HepG2 (cell line): ENCODE measurements at regions not wholly inside any gene's neighbourhood (a gene's known extent, or its start where the extent isn't known, plus 50 kb on each side); places are given as distances from the start of the nearest gene placed in this dataset.

ENCODE experiments used
- GATAD2A ChIP-seq: IDR thresholded peaks from 2 replicates; pipeline ENCODE4 v1.6.1; 2016
- GTF2F1 ChIP-seq: fragments of 150-350 bp; IDR thresholded peaks from 2 replicates; pipeline ENCODE4 v1.6.1; 2014; ENCODE audit warnings: low read length
- KDM1A ChIP-seq: IDR thresholded peaks from 2 replicates; pipeline ENCODE4 v1.6.1; 2016; ENCODE audit warnings: missing compliant biosample characterization
- NFAT5 ChIP-seq: sonication (generic); formaldehyde crosslinking; IDR thresholded peaks from 2 replicates; pipeline ENCODE4 v1.4.0; 2020; ENCODE audit warnings: missing genetic modification reagents
- NFYB ChIP-seq: sonication (generic); formaldehyde crosslinking; IDR thresholded peaks from 2 replicates; pipeline ENCODE4 v1.4.0; 2020; ENCODE audit warnings: missing genetic modification reagents
- ONECUT2 ChIP-seq: sonication (generic); formaldehyde crosslinking; IDR thresholded peaks from 2 replicates; pipeline ENCODE4 v1.4.0; 2020; ENCODE audit warnings: missing genetic modification reagents
- PHB2 ChIP-seq: fragments of 450-650 bp; IDR thresholded peaks from 2 replicates; pipeline ENCODE4 v1.6.1; 2018; ENCODE audit not compliant: partially characterized antibody
- POLR2G ChIP-seq: fragments of 200-400 bp; formaldehyde crosslinking; IDR thresholded peaks from 2 replicates; pipeline ENCODE4 v1.6.1; 2018; ENCODE audit warnings: mild to moderate bottlenecking, low read depth, low read length, moderate library complexity
- REXO4 ChIP-seq: sonication (generic); formaldehyde crosslinking; IDR thresholded peaks from 2 replicates; pipeline ENCODE4 v1.8.0; 2022; ENCODE audit warnings: missing genetic modification reagents, mild to moderate bottlenecking, borderline replicate concordance
- SETDB1 ChIP-seq: sonication (generic); formaldehyde crosslinking; IDR thresholded peaks from 2 replicates; pipeline ENCODE4 v1.5.1; 2020; ENCODE audit warnings: missing genetic modification reagents, mild to moderate bottlenecking, borderline replicate concordance
- TEAD2 ChIP-seq: sonication (generic); formaldehyde crosslinking; IDR thresholded peaks from 2 replicates; pipeline ENCODE4 v1.9.0; 2021; ENCODE audit warnings: missing genetic modification reagents
- TRIM24 ChIP-seq: sonication (generic); formaldehyde crosslinking; IDR thresholded peaks from 2 replicates; pipeline ENCODE4 v1.8.0; 2022; ENCODE audit warnings: mild to moderate bottlenecking, missing genetic modification reagents
- ZNF280B ChIP-seq: sonication (generic); formaldehyde crosslinking; IDR thresholded peaks from 2 replicates; pipeline ENCODE4 v1.5.0; 2020; ENCODE audit warnings: missing genetic modification reagents, mild to moderate bottlenecking, borderline replicate concordance
- ZNF33A ChIP-seq: sonication (generic); formaldehyde crosslinking; IDR thresholded peaks from 2 replicates; pipeline ENCODE4 v1.5.1; 2020; ENCODE audit warnings: missing genetic modification reagents, mild to moderate bottlenecking, moderate library complexity, borderline replicate concordance
- ZNF432 ChIP-seq: sonication (generic); formaldehyde crosslinking; IDR thresholded peaks from 2 replicates; pipeline ENCODE4 v1.5.0; 2020; ENCODE audit warnings: missing genetic modification reagents, mild to moderate bottlenecking, borderline replicate concordance
- ZSCAN29 ChIP-seq: sonication (generic); formaldehyde crosslinking; conservative IDR thresholded peaks from 2 replicates; pipeline ENCODE4 v1.4.0; 2020; ENCODE audit warnings: mild to moderate bottlenecking, missing genetic modification reagents
- TF ChIP-seq, protein P1 (sequence below): fragments of 450-650 bp; IDR thresholded peaks from 2 replicates; pipeline ENCODE4 v1.6.1; 2017; ENCODE audit warnings: mild to moderate bottlenecking
- TF ChIP-seq, protein P2 (sequence below): sonication (generic); formaldehyde crosslinking; IDR thresholded peaks from 2 replicates; pipeline ENCODE4 v1.4.0; 2020; ENCODE audit warnings: missing genetic modification reagents

- TF ChIP-seq NFAT5 (CRISPR knock-in tag) (no peak), REXO4 (CRISPR knock-in tag) (no peak), ZSCAN29 (CRISPR knock-in tag) (peak; percentile 52; the same call in 1 of the 2 replicates), TRIM24 (CRISPR knock-in tag) (peak; percentile 86), TEAD2 (CRISPR knock-in tag) (no peak), PHB2 (no peak), ZNF33A (no peak), GATAD2A (CRISPR knock-in tag) (peak; percentile 94), GTF2F1 (0 out of 2 replicates have a peak, but pooled peaks have one; percentile 25), ONECUT2 (CRISPR knock-in tag) (0 out of 2 replicates have a peak, but pooled peaks have one; percentile 15), SETDB1 (no peak), POLR2G (peak; percentile 70; the same call in 1 of the 2 replicates), ZNF432 (CRISPR knock-in tag) (no peak), NFYB (CRISPR knock-in tag) (no peak; the same call in 1 of the 2 replicates), ZNF280B (CRISPR knock-in tag) (peak; percentile 84), KDM1A (CRISPR knock-in tag) (peak; percentile 99)
- TF ChIP-seq, protein P1, sequence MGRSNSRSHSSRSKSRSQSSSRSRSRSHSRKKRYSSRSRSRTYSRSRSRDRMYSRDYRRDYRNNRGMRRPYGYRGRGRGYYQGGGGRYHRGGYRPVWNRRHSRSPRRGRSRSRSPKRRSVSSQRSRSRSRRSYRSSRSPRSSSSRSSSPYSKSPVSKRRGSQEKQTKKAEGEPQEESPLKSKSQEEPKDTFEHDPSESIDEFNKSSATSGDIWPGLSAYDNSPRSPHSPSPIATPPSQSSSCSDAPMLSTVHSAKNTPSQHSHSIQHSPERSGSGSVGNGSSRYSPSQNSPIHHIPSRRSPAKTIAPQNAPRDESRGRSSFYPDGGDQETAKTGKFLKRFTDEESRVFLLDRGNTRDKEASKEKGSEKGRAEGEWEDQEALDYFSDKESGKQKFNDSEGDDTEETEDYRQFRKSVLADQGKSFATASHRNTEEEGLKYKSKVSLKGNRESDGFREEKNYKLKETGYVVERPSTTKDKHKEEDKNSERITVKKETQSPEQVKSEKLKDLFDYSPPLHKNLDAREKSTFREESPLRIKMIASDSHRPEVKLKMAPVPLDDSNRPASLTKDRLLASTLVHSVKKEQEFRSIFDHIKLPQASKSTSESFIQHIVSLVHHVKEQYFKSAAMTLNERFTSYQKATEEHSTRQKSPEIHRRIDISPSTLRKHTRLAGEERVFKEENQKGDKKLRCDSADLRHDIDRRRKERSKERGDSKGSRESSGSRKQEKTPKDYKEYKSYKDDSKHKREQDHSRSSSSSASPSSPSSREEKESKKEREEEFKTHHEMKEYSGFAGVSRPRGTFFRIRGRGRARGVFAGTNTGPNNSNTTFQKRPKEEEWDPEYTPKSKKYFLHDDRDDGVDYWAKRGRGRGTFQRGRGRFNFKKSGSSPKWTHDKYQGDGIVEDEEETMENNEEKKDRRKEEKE: no peak
- TF ChIP-seq, protein P2, sequence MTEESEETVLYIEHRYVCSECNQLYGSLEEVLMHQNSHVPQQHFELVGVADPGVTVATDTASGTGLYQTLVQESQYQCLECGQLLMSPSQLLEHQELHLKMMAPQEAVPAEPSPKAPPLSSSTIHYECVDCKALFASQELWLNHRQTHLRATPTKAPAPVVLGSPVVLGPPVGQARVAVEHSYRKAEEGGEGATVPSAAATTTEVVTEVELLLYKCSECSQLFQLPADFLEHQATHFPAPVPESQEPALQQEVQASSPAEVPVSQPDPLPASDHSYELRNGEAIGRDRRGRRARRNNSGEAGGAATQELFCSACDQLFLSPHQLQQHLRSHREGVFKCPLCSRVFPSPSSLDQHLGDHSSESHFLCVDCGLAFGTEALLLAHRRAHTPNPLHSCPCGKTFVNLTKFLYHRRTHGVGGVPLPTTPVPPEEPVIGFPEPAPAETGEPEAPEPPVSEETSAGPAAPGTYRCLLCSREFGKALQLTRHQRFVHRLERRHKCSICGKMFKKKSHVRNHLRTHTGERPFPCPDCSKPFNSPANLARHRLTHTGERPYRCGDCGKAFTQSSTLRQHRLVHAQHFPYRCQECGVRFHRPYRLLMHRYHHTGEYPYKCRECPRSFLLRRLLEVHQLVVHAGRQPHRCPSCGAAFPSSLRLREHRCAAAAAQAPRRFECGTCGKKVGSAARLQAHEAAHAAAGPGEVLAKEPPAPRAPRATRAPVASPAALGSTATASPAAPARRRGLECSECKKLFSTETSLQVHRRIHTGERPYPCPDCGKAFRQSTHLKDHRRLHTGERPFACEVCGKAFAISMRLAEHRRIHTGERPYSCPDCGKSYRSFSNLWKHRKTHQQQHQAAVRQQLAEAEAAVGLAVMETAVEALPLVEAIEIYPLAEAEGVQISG (CRISPR knock-in tag): peak; percentile 82
Measured at GRCh38 chr9:91036826-91037510, 235.3 kb downstream of the SYK start (continued).
